SK-N-SH (cell line): ENCODE measurements at regions not wholly inside any gene's neighbourhood (a gene's known extent, or its start where the extent isn't known, plus 50 kb on each side); places are given as distances from the start of the nearest gene placed in this dataset.

Experiments used
- CTCF ChIA-PET: fragments of 300-600, 350-600 bp; formaldehyde crosslinking; extraction: SDS; loops from one replicate; lab custom pipeline; 2021; lab: Yijun Ruan, JAX
- POLR2A ChIA-PET: fragments of 350-600 bp; sonication (Branson Sonifier 250); formaldehyde crosslinking; extraction: SDS; loops from one replicate; lab custom pipeline; 2020; ENCODE audit warnings: antibody characterized with exemption, inconsistent platforms; lab: Yijun Ruan, JAX
- DNase-seq: peaks from one replicate; pipeline ENCODE4 v3.0.0; 2012
- H2AFZ ChIP-seq: fragments of 200-600 bp; sonication (generic); 2 replicates; pipeline ENCODE4 v1.8.1; 2016; ENCODE audit warnings: antibody characterized with exemption, mild to moderate bottlenecking, low read depth
- H3F3A ChIP-seq: fragments of 200-600 bp; sonication (generic); replicated peaks from 2 replicates; pipeline ENCODE3; 2016; ENCODE audit warnings: antibody characterized with exemption, mild to moderate bottlenecking; ENCODE audit not compliant: insufficient read depth
- H3K27ac ChIP-seq, 2 experiments: fragments of 200-500 bp in 1 of 2; fragments of 200-600 bp in 1 of 2; sonication (Bioruptor generic) in 1 of 2; sonication (generic), shearing (Covaris generic) in 1 of 2; 2 replicates each; pipeline versions ENCODE4 v1.5.1 to v1.6.1; 2014 to 2016; ENCODE audit warnings: low read depth in 2 of 2, inconsistent platforms in 1 of 2, low read length in 1 of 2, mild to moderate bottlenecking in 1 of 2, mixed read lengths in 1 of 2
- H3K27me3 ChIP-seq: fragments of 200-600 bp; sonication (generic), shearing (Covaris generic); 2 replicates; pipeline ENCODE4 v1.6.1; 2016; ENCODE audit warnings: mixed run types; ENCODE audit not compliant: insufficient read depth
- H3K36me3 ChIP-seq, 2 experiments: fragments of 200-500 bp in 1 of 2; fragments of 200-600 bp in 1 of 2; sonication (Bioruptor generic) in 1 of 2; sonication (generic) in 1 of 2; replicated peaks in 1 of 2; 2 replicates each; pipeline versions ENCODE3 to v1.5.1; 2014 to 2016; ENCODE audit warnings: low read length in 1 of 2, mild to moderate bottlenecking in 1 of 2; ENCODE audit not compliant: insufficient read depth in 2 of 2, control insufficient read depth in 1 of 2
- H3K4me1 ChIP-seq, 2 experiments: fragments of 200-500 bp in 1 of 2; fragments of 200-600 bp in 1 of 2; sonication (Bioruptor generic) in 1 of 2; sonication (generic), shearing (Covaris generic) in 1 of 2; 2 replicates each; pipeline versions ENCODE4 v1.5.1 to v1.6.1; 2014 to 2016; ENCODE audit warnings: low read depth in 1 of 2, low read length in 1 of 2, mixed run types in 1 of 2; ENCODE audit not compliant: insufficient read depth in 2 of 2, control insufficient read depth in 1 of 2
- H3K4me2 ChIP-seq: fragments of 200-600 bp; sonication (generic), shearing (Covaris generic); 2 replicates; pipeline ENCODE4 v1.6.1; 2017; ENCODE audit warnings: mixed run types
- H3K4me3 ChIP-seq, 2 experiments: fragments of 200-500 bp in 1 of 2; fragments of 200-600 bp in 1 of 2; sonication (Bioruptor generic) in 1 of 2; sonication (generic), shearing (Covaris generic) in 1 of 2; 2 replicates each; pipeline versions ENCODE4 v1.5.1 to v1.8.1; 2014 to 2016; ENCODE audit warnings: low read depth in 2 of 2, inconsistent platforms in 1 of 2, low read length in 1 of 2, mild to moderate bottlenecking in 1 of 2, mixed read lengths in 1 of 2, moderate library complexity in 1 of 2
- H3K79me2 ChIP-seq: fragments of 200-600 bp; sonication (generic); 2 replicates; pipeline ENCODE4 v1.8.1; 2017; ENCODE audit warnings: mild to moderate bottlenecking; ENCODE audit not compliant: insufficient read depth
- H3K9ac ChIP-seq: fragments of 200-600 bp; sonication (generic); 2 replicates; pipeline ENCODE4 v1.6.1; 2017; ENCODE audit warnings: mixed run types
- H3K9me2 ChIP-seq: fragments of 200-600 bp; sonication (generic); 2 replicates; pipeline ENCODE4 v1.6.1; 2017; ENCODE audit warnings: mixed run types
- H3K9me3 ChIP-seq: fragments of 200-600 bp; sonication (generic); 2 replicates; pipeline ENCODE4 v1.6.1; 2017; ENCODE audit warnings: mixed run types, mild to moderate bottlenecking, moderate library complexity
- H4K20me1 ChIP-seq: fragments of 200-600 bp; sonication (generic); 2 replicates; pipeline ENCODE4 v1.6.1; 2017; ENCODE audit warnings: mild to moderate bottlenecking, mixed run types; ENCODE audit not compliant: insufficient read depth
- ELF1 ChIP-seq: IDR thresholded peaks from 2 replicates; pipeline ENCODE4 v1.4.0; 2012
- EP300 ChIP-seq, 2 experiments: IDR thresholded peaks; 2 replicates each; pipeline versions ENCODE4 v1.4.0 to v1.6.1; 2012; ENCODE audit warnings: borderline replicate concordance in 1 of 2, low read depth in 1 of 2, low read length in 1 of 2
- EZH2phosphoT487 ChIP-seq: fragments of 200-600 bp; sonication (generic); IDR thresholded peaks from 2 replicates; pipeline ENCODE4 v1.6.1; 2017; ENCODE audit warnings: low read depth, mixed run types, mild to moderate bottlenecking, antibody characterized with exemption, moderate library complexity, borderline replicate concordance
- MEF2A ChIP-seq: IDR thresholded peaks from 2 replicates; pipeline ENCODE4 v1.4.0; 2012; ENCODE audit warnings: low read depth, borderline replicate concordance
- MXI1 ChIP-seq: IDR thresholded peaks from 2 replicates; pipeline ENCODE4 v1.6.1; 2012; ENCODE audit warnings: mild to moderate bottlenecking, low read depth, low read length, improper control_type of control experiment
- NFIC ChIP-seq: IDR thresholded peaks from 2 replicates; pipeline ENCODE4 v1.4.0; 2012; ENCODE audit warnings: borderline replicate concordance
- NRF1 ChIP-seq: IDR thresholded peaks from 2 replicates; pipeline ENCODE4 v1.6.1; 2012; ENCODE audit warnings: low read depth, mild to moderate bottlenecking, low read length
- POLR2AphosphoS5 ChIP-seq: IDR thresholded peaks from 2 replicates; pipeline ENCODE4 v1.6.1; 2012; ENCODE audit warnings: low read depth, low read length
- RCOR1 ChIP-seq: fragments of 150-350 bp; IDR thresholded peaks from 2 replicates; pipeline ENCODE4 v1.6.1; 2017; ENCODE audit warnings: antibody characterized with exemption, low read length
- RFX5 ChIP-seq: IDR thresholded peaks from 2 replicates; pipeline ENCODE4 v1.6.1; 2012; ENCODE audit warnings: mild to moderate bottlenecking, improper control_type of control experiment, low read length
- SIN3A ChIP-seq: IDR thresholded peaks from 2 replicates; pipeline ENCODE4 v1.6.1; 2012; ENCODE audit warnings: low read depth, mild to moderate bottlenecking, low read length, moderate library complexity, borderline replicate concordance
- SMC3 ChIP-seq: IDR thresholded peaks from 2 replicates; pipeline ENCODE4 v1.6.1; 2012; ENCODE audit warnings: low read depth, low read length, improper control_type of control experiment
- TAF1 ChIP-seq: IDR thresholded peaks from 2 replicates; pipeline ENCODE4 v1.6.1; 2012; ENCODE audit warnings: low read depth, mild to moderate bottlenecking, low read length, moderate library complexity, borderline replicate concordance
- TCF12 ChIP-seq: IDR thresholded peaks from 2 replicates; pipeline ENCODE4 v1.4.0; 2012
- TEAD4 ChIP-seq: IDR thresholded peaks from 2 replicates; pipeline ENCODE4 v1.4.0; 2012; ENCODE audit warnings: mild to moderate bottlenecking, borderline replicate concordance; ENCODE audit not compliant: insufficient read depth
- YY1 ChIP-seq: IDR thresholded peaks from 2 replicates; pipeline ENCODE4 v1.4.0; 2012; ENCODE audit warnings: low read depth, mild to moderate bottlenecking
- WGBS: methylation state at CpG from one replicate; pipeline ENCODE4 v1.1.6; 2017; ENCODE audit warnings: low lambda C conversion rate; 5-methylcytosine and 5-hydroxymethylcytosine counted together
- TF ChIP-seq, protein P1 (sequence below): fragments of 150-350 bp; IDR thresholded peaks from 2 replicates; pipeline ENCODE4 v1.6.1; 2016; ENCODE audit warnings: mild to moderate bottlenecking, low read depth, low read length
- TF ChIP-seq, protein P2 (sequence below): fragments of 200-600 bp; sonication (generic); IDR thresholded peaks from 2 replicates; pipeline ENCODE4 v1.6.1; 2017; ENCODE audit warnings: antibody characterized with exemption, mild to moderate bottlenecking, moderate library complexity
- TF ChIP-seq, protein P3 (sequence below): IDR thresholded peaks from 2 replicates; pipeline ENCODE4; 2012
- TF ChIP-seq, protein P4 (sequence below): IDR thresholded peaks from 2 replicates; pipeline ENCODE4 v1.4.0; 2012; ENCODE audit warnings: low read depth, borderline replicate concordance
- TF ChIP-seq, protein P5 (sequence below): fragments of 150-350 bp; IDR thresholded peaks from 2 replicates; pipeline ENCODE4 v1.6.1; 2017; ENCODE audit warnings: antibody characterized with exemption, low read length, low read depth, borderline replicate concordance

DNA sequence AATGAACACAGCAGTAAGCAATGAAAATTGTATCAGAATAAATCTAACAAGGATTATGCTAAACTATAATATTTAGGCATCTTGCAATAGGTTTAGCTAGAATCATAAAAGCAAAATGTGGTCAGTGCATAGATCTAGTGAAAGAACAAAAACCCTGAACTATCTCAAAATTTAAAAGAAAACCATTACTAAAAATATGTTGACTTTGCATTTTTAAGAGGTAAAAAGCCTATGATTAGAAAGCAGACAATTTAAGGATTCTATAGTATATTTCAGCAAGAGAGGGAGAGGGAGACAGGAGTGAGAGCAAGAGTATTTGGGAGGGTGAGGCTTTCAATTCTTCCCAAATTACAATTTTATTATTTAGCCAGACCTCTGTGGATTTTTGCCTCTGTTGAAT lies 219.4 kb downstream of the TTLL7 start:
- no peak overlapping the region for H3K9ac ChIP-seq
- H3K4me3 ChIP-seq = no peak overlapping the region
- no peak overlapping the region for H3K27ac ChIP-seq
- peaks cover 0 to 3% of the 10 kb centered on the region in 2 experiments; a peak in 2 of 4 replicates for H3K4me1 ChIP-seq
- no peaks in the 10 kb centered on the region for H3K9me2 ChIP-seq
- POLR2A ChIA-PET = no interaction called here
- H3F3A ChIP-seq = no peaks in the 10 kb centered on the region
- no peaks in the 10 kb centered on the region for H3K9me3 ChIP-seq
- no peak overlapping the region for H3K4me2 ChIP-seq
- no peaks in the 10 kb centered on the region for H3K79me2 ChIP-seq
- H3K36me3 ChIP-seq = no peaks in the 10 kb centered on the region
- H3K27me3 ChIP-seq = no peaks in the 10 kb centered on the region
- CTCF ChIA-PET = interaction anchor here (1.4 kb wide), 1 partner anchor 21 kb away, joined by 4 read pairs; no protein-coding TSS in a partner anchor
- DNase-seq = no peak
- no peak overlapping the region for H2AFZ ChIP-seq
- no peaks in the 10 kb centered on the region for H4K20me1 ChIP-seq
- TF ChIP-seq, protein P1, sequence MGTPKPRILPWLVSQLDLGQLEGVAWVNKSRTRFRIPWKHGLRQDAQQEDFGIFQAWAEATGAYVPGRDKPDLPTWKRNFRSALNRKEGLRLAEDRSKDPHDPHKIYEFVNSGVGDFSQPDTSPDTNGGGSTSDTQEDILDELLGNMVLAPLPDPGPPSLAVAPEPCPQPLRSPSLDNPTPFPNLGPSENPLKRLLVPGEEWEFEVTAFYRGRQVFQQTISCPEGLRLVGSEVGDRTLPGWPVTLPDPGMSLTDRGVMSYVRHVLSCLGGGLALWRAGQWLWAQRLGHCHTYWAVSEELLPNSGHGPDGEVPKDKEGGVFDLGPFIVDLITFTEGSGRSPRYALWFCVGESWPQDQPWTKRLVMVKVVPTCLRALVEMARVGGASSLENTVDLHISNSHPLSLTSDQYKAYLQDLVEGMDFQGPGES = no peak
- TF ChIP-seq EP300 (IDR thresholded peaks at IDR 0.05; ENCODE audit: borderline replicate concordance in 1 of 2, low read depth in 1 of 2, low read length in 1 of 2) (no peak), TCF12 (no peak), POLR2AphosphoS5 (no peak), YY1 (no peak), EZH2phosphoT487 (no peak)
- TF ChIP-seq, protein P2, sequence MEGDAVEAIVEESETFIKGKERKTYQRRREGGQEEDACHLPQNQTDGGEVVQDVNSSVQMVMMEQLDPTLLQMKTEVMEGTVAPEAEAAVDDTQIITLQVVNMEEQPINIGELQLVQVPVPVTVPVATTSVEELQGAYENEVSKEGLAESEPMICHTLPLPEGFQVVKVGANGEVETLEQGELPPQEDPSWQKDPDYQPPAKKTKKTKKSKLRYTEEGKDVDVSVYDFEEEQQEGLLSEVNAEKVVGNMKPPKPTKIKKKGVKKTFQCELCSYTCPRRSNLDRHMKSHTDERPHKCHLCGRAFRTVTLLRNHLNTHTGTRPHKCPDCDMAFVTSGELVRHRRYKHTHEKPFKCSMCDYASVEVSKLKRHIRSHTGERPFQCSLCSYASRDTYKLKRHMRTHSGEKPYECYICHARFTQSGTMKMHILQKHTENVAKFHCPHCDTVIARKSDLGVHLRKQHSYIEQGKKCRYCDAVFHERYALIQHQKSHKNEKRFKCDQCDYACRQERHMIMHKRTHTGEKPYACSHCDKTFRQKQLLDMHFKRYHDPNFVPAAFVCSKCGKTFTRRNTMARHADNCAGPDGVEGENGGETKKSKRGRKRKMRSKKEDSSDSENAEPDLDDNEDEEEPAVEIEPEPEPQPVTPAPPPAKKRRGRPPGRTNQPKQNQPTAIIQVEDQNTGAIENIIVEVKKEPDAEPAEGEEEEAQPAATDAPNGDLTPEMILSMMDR = no peak

DNA sequence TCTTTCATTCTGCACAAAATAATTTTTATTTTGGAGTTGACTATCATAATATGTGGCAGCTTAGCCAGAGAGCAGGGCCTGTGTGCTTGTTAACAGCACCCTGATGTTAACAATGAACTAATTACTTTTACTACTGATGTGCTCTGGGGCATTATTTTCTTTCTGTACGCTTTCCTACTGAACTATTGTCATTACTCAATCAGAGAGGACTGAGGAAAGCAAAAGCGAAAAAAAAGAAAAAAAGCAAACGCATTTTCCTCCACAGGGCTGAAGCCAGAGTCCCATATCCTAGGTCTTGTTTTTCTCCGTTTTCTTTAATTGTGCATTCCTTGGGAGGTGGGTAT lies 221.2 kb downstream of the TTLL7 start:
- H3K4me3 ChIP-seq = no peak overlapping the region
- no peaks in the 10 kb centered on the region for H3K9me3 ChIP-seq
- no peaks in the 10 kb centered on the region for H3K27me3 ChIP-seq
- 54% methylated on average over 4 of the region's 4 CpGs for WGBS
- H3K9me2 ChIP-seq = no peaks in the 10 kb centered on the region
- no peak overlapping the region for H3K4me2 ChIP-seq
- H2AFZ ChIP-seq = no peak overlapping the region
- no peak for DNase-seq
- H4K20me1 ChIP-seq = no peaks in the 10 kb centered on the region
- no peaks in the 10 kb centered on the region for H3K36me3 ChIP-seq
- H3K9ac ChIP-seq = no peak overlapping the region
- CTCF ChIA-PET = interaction anchor here (1.2 kb wide), 1 partner anchor 74 kb away, joined by 3 read pairs; no protein-coding TSS in a partner anchor
- no peak overlapping the region for H3K27ac ChIP-seq
- POLR2A ChIA-PET = no interaction called here
- peaks cover 0 to 3% of the 10 kb centered on the region in 2 experiments; a peak in 2 of 4 replicates for H3K4me1 ChIP-seq
- no peaks in the 10 kb centered on the region for H3F3A ChIP-seq
- no peaks in the 10 kb centered on the region for H3K79me2 ChIP-seq
- TF ChIP-seq SMC3 (no peak), POLR2AphosphoS5 (no peak), NRF1 (no peak), TAF1 (no peak), RCOR1 (no peak), SIN3A (no peak), TEAD4 (no peak), MEF2A (no peak), MXI1 (no peak), ELF1 (no peak), NFIC (no peak), TCF12 (no peak), RFX5 (no peak), EZH2phosphoT487 (no peak)
- TF ChIP-seq, protein P3, sequence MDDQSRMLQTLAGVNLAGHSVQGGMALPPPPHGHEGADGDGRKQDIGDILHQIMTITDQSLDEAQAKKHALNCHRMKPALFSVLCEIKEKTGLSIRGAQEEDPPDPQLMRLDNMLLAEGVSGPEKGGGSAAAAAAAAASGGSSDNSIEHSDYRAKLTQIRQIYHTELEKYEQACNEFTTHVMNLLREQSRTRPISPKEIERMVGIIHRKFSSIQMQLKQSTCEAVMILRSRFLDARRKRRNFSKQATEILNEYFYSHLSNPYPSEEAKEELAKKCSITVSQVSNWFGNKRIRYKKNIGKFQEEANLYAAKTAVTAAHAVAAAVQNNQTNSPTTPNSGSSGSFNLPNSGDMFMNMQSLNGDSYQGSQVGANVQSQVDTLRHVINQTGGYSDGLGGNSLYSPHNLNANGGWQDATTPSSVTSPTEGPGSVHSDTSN = no peak
- TF ChIP-seq, protein P4, sequence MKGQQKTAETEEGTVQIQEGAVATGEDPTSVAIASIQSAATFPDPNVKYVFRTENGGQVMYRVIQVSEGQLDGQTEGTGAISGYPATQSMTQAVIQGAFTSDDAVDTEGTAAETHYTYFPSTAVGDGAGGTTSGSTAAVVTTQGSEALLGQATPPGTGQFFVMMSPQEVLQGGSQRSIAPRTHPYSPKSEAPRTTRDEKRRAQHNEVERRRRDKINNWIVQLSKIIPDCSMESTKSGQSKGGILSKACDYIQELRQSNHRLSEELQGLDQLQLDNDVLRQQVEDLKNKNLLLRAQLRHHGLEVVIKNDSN = no peak
- TF ChIP-seq, protein P5, sequence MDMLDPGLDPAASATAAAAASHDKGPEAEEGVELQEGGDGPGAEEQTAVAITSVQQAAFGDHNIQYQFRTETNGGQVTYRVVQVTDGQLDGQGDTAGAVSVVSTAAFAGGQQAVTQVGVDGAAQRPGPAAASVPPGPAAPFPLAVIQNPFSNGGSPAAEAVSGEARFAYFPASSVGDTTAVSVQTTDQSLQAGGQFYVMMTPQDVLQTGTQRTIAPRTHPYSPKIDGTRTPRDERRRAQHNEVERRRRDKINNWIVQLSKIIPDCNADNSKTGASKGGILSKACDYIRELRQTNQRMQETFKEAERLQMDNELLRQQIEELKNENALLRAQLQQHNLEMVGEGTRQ = no peak
